ENCODE measurements at regions not wholly inside any gene's neighbourhood (a gene's known extent, or its start where the extent isn't known, plus 50 kb on each side); places are given as distances from the start of the nearest gene placed in this dataset.

DNA sequence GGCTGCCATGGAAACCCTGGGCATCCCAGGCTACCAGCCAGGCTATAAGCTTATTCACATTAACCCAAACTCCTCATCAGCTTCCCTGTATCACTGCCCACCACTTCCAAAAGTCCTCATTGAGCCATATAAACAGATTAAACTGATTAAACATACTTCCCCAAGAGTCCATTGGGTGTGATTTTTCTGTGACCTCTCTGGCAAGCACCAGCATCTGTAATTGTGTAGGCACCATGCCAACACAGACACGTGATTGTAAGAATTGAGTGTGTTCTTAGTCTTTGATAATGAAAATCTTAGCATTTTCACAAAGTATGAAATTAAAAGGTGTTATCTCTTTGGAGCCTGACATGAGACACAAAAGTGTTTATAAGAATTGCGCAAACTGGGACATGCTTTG, 679.3 kb downstream of the TYW1 start:
- WGBS, 5 donors: 6 to 57% (median 44%) methylated on average over 2 of the region's 2 CpGs
- no peak overlapping the region for H3K4me3 ChIP-seq
- peak in 1 of 2 donors; percentile 10 for DNase-seq
- no peak for TF ChIP-seq EP300 (IDR thresholded peaks at IDR 0.05)
- no peak for TF ChIP-seq POLR2AphosphoS5 (IDR thresholded peaks at IDR 0.05)
- TF ChIP-seq POLR2A (IDR thresholded peaks at IDR 0.05): no peak
- TF ChIP-seq CTCF (IDR thresholded peaks at IDR 0.05): no peak
- H3K4me1 ChIP-seq: no peaks in the 10 kb centered on the region
- no peaks in the 10 kb centered on the region for H3K27me3 ChIP-seq
- intact Hi-C loops (cut with DNase I; ENCODE audit: low total_unique reads): no loop called here
- no peaks in the 10 kb centered on the region for H3K36me3 ChIP-seq
- peaks cover 0 to 29% (median 25%) of the 10 kb centered on the region in 4 donors for H3K9me3 ChIP-seq
- H3K27ac ChIP-seq: no peak overlapping the region

GRCh38 chr7:67678419-67678818, 681.8 kb downstream of the TYW1 start:
- H3K4me1 ChIP-seq: no peaks in the 10 kb centered on the region
- H3K4me3 ChIP-seq: no peak overlapping the region
- intact Hi-C loops (cut with DNase I; ENCODE audit: low total_unique reads): no loop called here
- H3K36me3 ChIP-seq: no peaks in the 10 kb centered on the region
- no peak overlapping the region for H3K27ac ChIP-seq
- peaks cover 0 to 20% (median 11%) of the 10 kb centered on the region in 4 donors for H3K9me3 ChIP-seq
- DNase-seq: no peak
- no peaks in the 10 kb centered on the region for H3K27me3 ChIP-seq
- TF ChIP-seq POLR2AphosphoS5 (IDR thresholded peaks at IDR 0.05) (no peak), CTCF (IDR thresholded peaks at IDR 0.05) (no peak), POLR2A (IDR thresholded peaks at IDR 0.05) (no peak), EP300 (IDR thresholded peaks at IDR 0.05) (no peak)
- WGBS, 5 donors: 59 to 72% (median 67%) methylated on average over 4 of the region's 4 CpGs

DNA sequence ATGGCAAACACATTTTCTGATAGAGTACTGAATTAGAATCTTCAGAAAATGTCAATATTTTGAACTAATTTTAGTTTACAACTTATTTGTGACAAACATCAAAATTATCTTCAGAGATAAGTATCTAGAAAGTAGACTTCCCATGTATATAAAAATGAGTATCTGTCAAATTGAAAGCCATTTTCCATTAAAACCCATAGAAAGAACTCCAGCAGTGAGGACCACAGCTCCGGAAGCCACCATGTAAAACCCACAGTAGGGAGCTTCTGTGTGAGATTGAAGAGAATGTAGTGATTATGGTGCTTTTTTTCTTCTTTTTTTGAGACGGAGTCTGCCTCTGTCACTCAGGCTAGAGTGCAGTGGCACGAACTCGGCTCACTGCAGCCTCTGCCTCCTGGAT, 687.0 kb downstream of the TYW1 start:
- no peak for DNase-seq
- intact Hi-C loops (cut with DNase I; ENCODE audit: low total_unique reads): no loop called here
- H3K27me3 ChIP-seq: no peaks in the 10 kb centered on the region
- 71 to 94% (median 84%) methylated on average over 4 of the region's 4 CpGs for WGBS, 5 donors
- no peak for TF ChIP-seq EP300 (IDR thresholded peaks at IDR 0.05)
- TF ChIP-seq CTCF (IDR thresholded peaks at IDR 0.05): no peak
- TF ChIP-seq POLR2A (IDR thresholded peaks at IDR 0.05): no peak
- no peak for TF ChIP-seq POLR2AphosphoS5 (IDR thresholded peaks at IDR 0.05)
- H3K4me3 ChIP-seq: no peak overlapping the region
- H3K4me1 ChIP-seq: no peaks in the 10 kb centered on the region
- no peaks in the 10 kb centered on the region for H3K36me3 ChIP-seq
- no peak overlapping the region for H3K27ac ChIP-seq
- H3K9me3 ChIP-seq: peaks cover 0 to 8% (median 4%) of the 10 kb centered on the region in 4 donors

GRCh38 chr7:67690700-67691099, 694.1 kb downstream of the TYW1 start:
- TF ChIP-seq CTCF (IDR thresholded peaks at IDR 0.05): no peak
- no peak for TF ChIP-seq POLR2AphosphoS5 (IDR thresholded peaks at IDR 0.05)
- TF ChIP-seq POLR2A (IDR thresholded peaks at IDR 0.05): no peak
- TF ChIP-seq EP300 (IDR thresholded peaks at IDR 0.05): no peak
- Histone ChIP-seq H3K9me3 (peaks cover 0 to 7% (median 4%) of the 10 kb centered on the region in 4 donors), H3K27ac (no peak overlapping the region), H3K4me1 (peaks cover 0 to 16% (median 7%) of the 10 kb centered on the region in 4 donors), H3K27me3 (peaks cover 0 to 4% (median 0%) of the 10 kb centered on the region in 3 donors), H3K36me3 (no peaks in the 10 kb centered on the region), H3K4me3 (no peak overlapping the region)
- intact Hi-C loops (cut with DNase I; ENCODE audit: low total_unique reads): no loop called here
- no peak for DNase-seq
- 94 to 98% (median 96%) methylated on average over 1 of the region's 1 CpG for WGBS, 5 donors
